GM10266 (cell line): ENCODE measurements at regions not wholly inside any gene's neighbourhood (a gene's known extent, or its start where the extent isn't known, plus 50 kb on each side); places are given as distances from the start of the nearest gene placed in this dataset.

ENCODE experiments used
- DNase-seq: peaks from one replicate; pipeline ENCODE4 v3.0.0; 2012; ENCODE audit errors: extremely low spot score
- CTCF ChIP-seq: IDR thresholded peaks from 2 replicates; pipeline ENCODE4 v1.5.1; 2012; ENCODE audit warnings: mild to moderate bottlenecking, low read depth; ENCODE audit not compliant: control insufficient read depth, insufficient read depth; ENCODE audit errors: missing control alignments

- TF ChIP-seq CTCF = no peak
- DNase-seq = no peak
Observed at GRCh38 chr2:128783193-128783671, 464.6 kb upstream of the HS6ST1 start.

GRCh38 chr2:128783896-128784295 is 465.2 kb upstream of the HS6ST1 start:
- no peak for DNase-seq
- no peak for TF ChIP-seq CTCF

GRCh38 chr2:128784626-128785306 is 466.1 kb upstream of the HS6ST1 start:
- no peak for TF ChIP-seq CTCF
- no peak for DNase-seq

- no peak for TF ChIP-seq CTCF
- no peak for DNase-seq
Observed at GRCh38 chr2:128786316-128786715, 467.6 kb upstream of the HS6ST1 start.

- no peak for DNase-seq
Observed at GRCh38 chr2:128786741-128787478, 468.2 kb upstream of the HS6ST1 start.

GRCh38 chr2:128787616-128788015 is 468.9 kb upstream of the HS6ST1 start:
- TF ChIP-seq CTCF = no peak
- no peak for DNase-seq

More at GRCh38 chr2:128786741-128787478, 468.2 kb upstream of the HS6ST1 start:
- TF ChIP-seq CTCF = no peak

- DNase-seq = no peak
Observed at GRCh38 chr2:128788636-128789220, 470.1 kb upstream of the HS6ST1 start.

More at GRCh38 chr2:128788636-128789220, 470.1 kb upstream of the HS6ST1 start:
- TF ChIP-seq CTCF = no peak
